ENCODE measurements at regions not wholly inside any gene's neighbourhood (a gene's known extent, or its start where the extent isn't known, plus 50 kb on each side); places are given as distances from the start of the nearest gene placed in this dataset.

DNA sequence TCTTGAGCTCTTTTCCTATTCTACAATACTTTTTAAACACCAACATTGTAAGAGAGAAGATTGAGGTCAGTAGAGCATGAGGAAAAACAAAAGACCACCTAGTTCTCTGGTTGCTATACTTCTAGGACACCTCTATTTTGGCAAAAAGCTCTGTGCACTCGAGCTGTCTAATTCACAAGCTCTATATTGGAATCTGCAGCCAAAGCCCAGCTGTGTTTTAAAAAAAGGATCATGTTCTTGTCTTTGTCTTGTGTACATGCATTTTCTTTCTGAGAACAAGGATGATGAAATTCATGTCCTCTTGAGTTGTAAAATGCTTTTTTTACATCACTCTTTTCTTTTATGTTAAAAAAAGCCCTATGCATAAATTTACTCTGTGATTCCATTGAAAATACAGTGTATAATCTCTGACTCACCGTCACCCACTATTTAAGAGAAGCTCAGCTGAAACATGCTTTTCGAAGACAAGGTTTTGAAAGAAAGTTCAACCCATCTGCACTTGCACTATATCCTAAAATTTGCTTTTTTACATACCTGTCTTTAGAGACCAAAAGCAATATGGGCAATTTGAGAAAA, 215.5 kb upstream of the VSTM2A start:
- H3K27me3 ChIP-seq (ENCODE audit: control insufficient read depth, insufficient read depth, low read length): peaks cover 9% of the 10 kb centered on the region; the same call in 1 of the 2 replicates
- no peak overlapping the region for H3K27ac ChIP-seq (ENCODE audit: low read depth, low read length)
- H3K9me3 ChIP-seq (ENCODE audit: control insufficient read depth, insufficient read depth, low read length): peaks cover 5% of the 10 kb centered on the region; the same call in 1 of the 2 replicates
- no peaks in the 10 kb centered on the region for H3K36me3 ChIP-seq (ENCODE audit: control insufficient read depth, insufficient read depth, low read length)
- H3K4me3 ChIP-seq (ENCODE audit: low read depth, low read length): no peak overlapping the region
- no peak overlapping the region for H3K9ac ChIP-seq (ENCODE audit: low read depth, low read length)
- peaks cover 5% of the 10 kb centered on the region for H3K4me1 ChIP-seq (ENCODE audit: control insufficient read depth, insufficient read depth, low read length)

DNA sequence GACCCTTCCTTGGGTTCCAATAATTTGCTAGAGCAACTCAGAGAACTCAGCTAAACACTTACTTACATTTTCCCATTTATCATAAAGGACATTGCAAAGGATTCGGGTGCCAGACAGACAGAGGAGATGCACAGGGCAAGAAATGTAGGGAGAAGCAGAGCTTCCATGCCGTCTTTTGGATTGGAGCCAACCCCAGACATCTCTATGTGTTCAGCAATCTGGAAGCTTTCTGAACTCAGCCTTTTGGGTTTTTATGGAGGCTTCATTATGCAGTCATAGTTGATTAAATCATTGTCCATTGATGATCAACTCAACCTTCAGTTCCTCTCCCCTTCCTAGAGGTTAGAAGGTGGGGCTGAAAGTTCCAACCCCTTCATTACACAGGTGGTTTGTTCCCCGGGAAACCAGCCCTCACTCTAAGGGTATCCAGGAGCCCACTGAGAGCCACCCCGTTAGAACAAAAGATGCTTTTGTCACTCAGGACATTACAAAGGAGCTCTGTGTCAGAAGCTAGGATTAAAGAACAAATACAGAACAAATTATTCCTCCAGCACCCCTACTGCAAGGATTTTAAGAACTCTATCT, 211.9 kb upstream of the VSTM2A start:
- Histone ChIP-seq H3K27ac (ENCODE audit: low read depth, low read length) (no peak overlapping the region), H3K27me3 (ENCODE audit: control insufficient read depth, insufficient read depth, low read length) (peaks cover 9% of the 10 kb centered on the region; the same call in 1 of the 2 replicates), H3K36me3 (ENCODE audit: control insufficient read depth, insufficient read depth, low read length) (no peaks in the 10 kb centered on the region), H3K9ac (ENCODE audit: low read depth, low read length) (no peak overlapping the region), H3K9me3 (ENCODE audit: control insufficient read depth, insufficient read depth, low read length) (no peaks in the 10 kb centered on the region), H3K4me3 (ENCODE audit: low read depth, low read length) (no peak overlapping the region), H3K4me1 (ENCODE audit: control insufficient read depth, insufficient read depth, low read length) (peaks cover 18% of the 10 kb centered on the region)

DNA sequence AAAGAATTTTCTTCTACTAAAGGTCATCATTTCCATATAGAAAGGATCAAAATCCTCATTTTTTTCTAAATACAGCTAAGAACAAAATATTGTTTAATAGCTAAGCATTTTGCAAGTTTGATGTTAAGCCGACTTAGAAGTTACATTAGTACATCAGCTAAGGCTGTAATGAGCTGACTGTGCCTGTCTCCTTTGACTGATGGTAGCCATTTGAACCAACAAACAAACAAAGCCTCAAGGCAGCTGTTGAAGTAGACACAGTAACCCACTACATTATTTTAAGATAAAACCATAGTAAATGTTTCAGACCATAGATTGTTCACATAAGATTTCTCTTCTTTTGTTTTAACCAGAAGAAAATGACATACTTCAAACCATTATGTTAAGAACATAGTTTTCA, 210.9 kb upstream of the VSTM2A start:
- peaks cover 9% of the 10 kb centered on the region; the same call in 1 of the 2 replicates for H3K27me3 ChIP-seq (ENCODE audit: control insufficient read depth, insufficient read depth, low read length)
- H3K4me3 ChIP-seq (ENCODE audit: low read depth, low read length): no peak overlapping the region
- H3K27ac ChIP-seq (ENCODE audit: low read depth, low read length): no peak overlapping the region

DNA sequence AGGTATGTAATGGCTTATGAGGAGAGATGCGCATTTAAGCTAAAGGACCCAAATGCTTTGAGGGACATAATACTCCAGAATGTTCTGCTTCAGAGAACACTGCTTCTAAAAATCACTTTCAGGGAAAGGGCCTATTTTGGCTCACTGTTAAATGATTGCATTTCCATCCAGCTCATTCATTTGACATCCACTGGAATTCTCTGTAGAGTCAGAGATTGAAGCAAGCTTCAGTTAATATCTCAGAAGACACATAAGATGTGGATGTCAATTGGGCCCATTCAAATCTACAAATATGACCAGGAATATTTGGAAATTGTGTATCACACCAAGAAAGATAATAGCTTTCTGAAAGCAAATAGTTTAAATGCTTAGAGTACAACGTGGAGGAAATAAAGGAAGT, 209.9 kb upstream of the VSTM2A start:
- H3K4me3 ChIP-seq (ENCODE audit: low read depth, low read length): no peak overlapping the region
- H3K27me3 ChIP-seq (ENCODE audit: control insufficient read depth, insufficient read depth, low read length): peaks cover 9% of the 10 kb centered on the region; the same call in 1 of the 2 replicates
- H3K27ac ChIP-seq (ENCODE audit: low read depth, low read length): no peak overlapping the region
- no peaks in the 10 kb centered on the region for H3K9me3 ChIP-seq (ENCODE audit: control insufficient read depth, insufficient read depth, low read length)
- no peaks in the 10 kb centered on the region for H3K36me3 ChIP-seq (ENCODE audit: control insufficient read depth, insufficient read depth, low read length)
- H3K4me1 ChIP-seq (ENCODE audit: control insufficient read depth, insufficient read depth, low read length): peaks cover 18% of the 10 kb centered on the region
- H3K9ac ChIP-seq (ENCODE audit: low read depth, low read length): no peak overlapping the region

More for the DNA sequence above, 210.9 kb upstream of the VSTM2A start:
- Histone ChIP-seq H3K4me1 (ENCODE audit: control insufficient read depth, insufficient read depth, low read length) (peaks cover 18% of the 10 kb centered on the region), H3K9me3 (ENCODE audit: control insufficient read depth, insufficient read depth, low read length) (no peaks in the 10 kb centered on the region), H3K9ac (ENCODE audit: low read depth, low read length) (no peak overlapping the region), H3K36me3 (ENCODE audit: control insufficient read depth, insufficient read depth, low read length) (no peaks in the 10 kb centered on the region)

DNA sequence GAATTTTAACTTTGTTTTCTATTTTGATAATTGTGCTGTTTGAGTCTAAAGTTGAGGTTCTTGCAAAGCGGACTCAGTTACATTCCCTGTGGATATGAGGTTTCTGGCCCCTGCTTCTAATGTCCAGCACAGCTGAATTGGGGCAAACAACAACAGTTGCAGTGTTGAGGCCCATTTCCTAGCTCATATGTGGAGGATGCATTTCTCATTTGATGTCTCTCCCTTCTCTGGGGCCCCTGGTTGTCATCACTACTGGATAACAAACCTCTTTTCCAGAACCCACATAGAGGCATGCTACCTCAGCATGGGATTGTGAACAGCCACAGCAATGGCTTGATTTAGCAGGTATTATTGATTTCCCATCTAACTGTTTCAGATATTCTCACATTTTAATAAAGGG, 208.2 kb upstream of the VSTM2A start:
- Histone ChIP-seq H3K9ac (ENCODE audit: low read depth, low read length) (no peak overlapping the region), H3K9me3 (ENCODE audit: control insufficient read depth, insufficient read depth, low read length) (no peaks in the 10 kb centered on the region), H3K4me3 (ENCODE audit: low read depth, low read length) (no peak overlapping the region), H3K36me3 (ENCODE audit: control insufficient read depth, insufficient read depth, low read length) (no peaks in the 10 kb centered on the region), H3K4me1 (ENCODE audit: control insufficient read depth, insufficient read depth, low read length) (peaks cover 18% of the 10 kb centered on the region), H3K27ac (ENCODE audit: low read depth, low read length) (no peak overlapping the region), H3K27me3 (ENCODE audit: control insufficient read depth, insufficient read depth, low read length) (peaks cover 9% of the 10 kb centered on the region; the same call in 1 of the 2 replicates)

- no peak overlapping the region for H3K4me3 ChIP-seq (ENCODE audit: low read depth, low read length)
- H3K36me3 ChIP-seq (ENCODE audit: control insufficient read depth, insufficient read depth, low read length): no peaks in the 10 kb centered on the region
- no peak overlapping the region for H3K27ac ChIP-seq (ENCODE audit: low read depth, low read length)
- H3K9ac ChIP-seq (ENCODE audit: low read depth, low read length): no peak overlapping the region
- H3K9me3 ChIP-seq (ENCODE audit: control insufficient read depth, insufficient read depth, low read length): no peaks in the 10 kb centered on the region
- H3K4me1 ChIP-seq (ENCODE audit: control insufficient read depth, insufficient read depth, low read length): peaks cover 13% of the 10 kb centered on the region
- no peaks in the 10 kb centered on the region for H3K27me3 ChIP-seq (ENCODE audit: control insufficient read depth, insufficient read depth, low read length)
Measured at GRCh38 chr7:54336800-54337199, 205.4 kb upstream of the VSTM2A start.

- Histone ChIP-seq H3K36me3 (ENCODE audit: control insufficient read depth, insufficient read depth, low read length) (no peaks in the 10 kb centered on the region), H3K9me3 (ENCODE audit: control insufficient read depth, insufficient read depth, low read length) (no peaks in the 10 kb centered on the region), H3K27me3 (ENCODE audit: control insufficient read depth, insufficient read depth, low read length) (no peaks in the 10 kb centered on the region), H3K27ac (ENCODE audit: low read depth, low read length) (no peak overlapping the region), H3K9ac (ENCODE audit: low read depth, low read length) (no peak overlapping the region), H3K4me1 (ENCODE audit: control insufficient read depth, insufficient read depth, low read length) (peaks cover 7% of the 10 kb centered on the region), H3K4me3 (ENCODE audit: low read depth, low read length) (no peak overlapping the region)
Measured at GRCh38 chr7:54337466-54337865, 204.7 kb upstream of the VSTM2A start.

- no peaks in the 10 kb centered on the region for H3K36me3 ChIP-seq (ENCODE audit: control insufficient read depth, insufficient read depth, low read length)
- no peak overlapping the region for H3K9ac ChIP-seq (ENCODE audit: low read depth, low read length)
- H3K27ac ChIP-seq (ENCODE audit: low read depth, low read length): no peak overlapping the region
- no peak overlapping the region for H3K4me3 ChIP-seq (ENCODE audit: low read depth, low read length)
- no peaks in the 10 kb centered on the region for H3K27me3 ChIP-seq (ENCODE audit: control insufficient read depth, insufficient read depth, low read length)
- no peaks in the 10 kb centered on the region for H3K4me1 ChIP-seq (ENCODE audit: control insufficient read depth, insufficient read depth, low read length)
- H3K9me3 ChIP-seq (ENCODE audit: control insufficient read depth, insufficient read depth, low read length): no peaks in the 10 kb centered on the region
Measured at GRCh38 chr7:54338319-54338718, 203.9 kb upstream of the VSTM2A start.

GRCh38 chr7:54339073-54339472, 203.1 kb upstream of the VSTM2A start:
- H3K4me1 ChIP-seq (ENCODE audit: control insufficient read depth, insufficient read depth, low read length): no peaks in the 10 kb centered on the region
- H3K36me3 ChIP-seq (ENCODE audit: control insufficient read depth, insufficient read depth, low read length): no peaks in the 10 kb centered on the region
- H3K27me3 ChIP-seq (ENCODE audit: control insufficient read depth, insufficient read depth, low read length): no peaks in the 10 kb centered on the region
- no peaks in the 10 kb centered on the region for H3K9me3 ChIP-seq (ENCODE audit: control insufficient read depth, insufficient read depth, low read length)
- no peak overlapping the region for H3K27ac ChIP-seq (ENCODE audit: low read depth, low read length)
- no peak overlapping the region for H3K4me3 ChIP-seq (ENCODE audit: low read depth, low read length)
- H3K9ac ChIP-seq (ENCODE audit: low read depth, low read length): no peak overlapping the region

DNA sequence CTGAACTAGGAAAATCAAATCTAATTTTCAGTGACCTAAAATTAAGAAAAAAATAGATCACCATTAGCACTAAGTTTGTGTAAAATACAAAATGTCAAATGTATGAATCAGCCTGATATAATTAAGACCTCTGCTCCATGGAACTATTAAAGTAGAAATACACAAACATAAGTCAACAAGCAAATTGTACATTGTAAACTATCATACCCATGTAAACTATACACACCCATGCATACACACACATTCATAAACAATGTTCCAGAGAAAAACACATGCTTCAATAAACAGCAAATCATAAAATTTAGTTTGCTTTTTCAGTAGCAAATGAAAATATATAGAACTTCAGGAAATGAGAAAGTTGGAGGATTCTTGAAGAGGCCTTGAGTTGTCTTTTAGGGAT, 199.7 kb upstream of the VSTM2A start:
- H3K27me3 ChIP-seq (ENCODE audit: control insufficient read depth, insufficient read depth, low read length): no peaks in the 10 kb centered on the region
- H3K36me3 ChIP-seq (ENCODE audit: control insufficient read depth, insufficient read depth, low read length): no peaks in the 10 kb centered on the region
- H3K9me3 ChIP-seq (ENCODE audit: control insufficient read depth, insufficient read depth, low read length): no peaks in the 10 kb centered on the region
- no peak overlapping the region for H3K27ac ChIP-seq (ENCODE audit: low read depth, low read length)
- no peaks in the 10 kb centered on the region for H3K4me1 ChIP-seq (ENCODE audit: control insufficient read depth, insufficient read depth, low read length)
- H3K9ac ChIP-seq (ENCODE audit: low read depth, low read length): no peak overlapping the region
- H3K4me3 ChIP-seq (ENCODE audit: low read depth, low read length): no peak overlapping the region

GRCh38 chr7:54343511-54343910, 198.7 kb upstream of the VSTM2A start:
- Histone ChIP-seq H3K27ac (ENCODE audit: low read depth, low read length) (no peak overlapping the region), H3K4me1 (ENCODE audit: control insufficient read depth, insufficient read depth, low read length) (no peaks in the 10 kb centered on the region), H3K9me3 (ENCODE audit: control insufficient read depth, insufficient read depth, low read length) (no peaks in the 10 kb centered on the region), H3K9ac (ENCODE audit: low read depth, low read length) (no peak overlapping the region), H3K36me3 (ENCODE audit: control insufficient read depth, insufficient read depth, low read length) (no peaks in the 10 kb centered on the region), H3K27me3 (ENCODE audit: control insufficient read depth, insufficient read depth, low read length) (no peaks in the 10 kb centered on the region), H3K4me3 (ENCODE audit: low read depth, low read length) (no peak overlapping the region)
